ENCODE measurements at regions not wholly inside any gene's neighbourhood (a gene's known extent, or its start where the extent isn't known, plus 50 kb on each side); places are given as distances from the start of the nearest gene placed in this dataset.

GRCh38 chr9:13900449-13900848 is 413.5 kb downstream of the NFIB start:
- TF ChIP-seq ZNF133 (tag by site-specific recombination; IDR thresholded peaks at IDR 0.05) (no peak), ZNF600 (tag by site-specific recombination; IDR thresholded peaks at IDR 0.05) (no peak), ZNF530 (tag by site-specific recombination; IDR thresholded peaks at IDR 0.05; ENCODE audit: low read depth) (no peak), ZNF449 (tag by site-specific recombination; IDR thresholded peaks at IDR 0.05) (no peak), EGR2 (tag by site-specific recombination; IDR thresholded peaks at IDR 0.05; ENCODE audit: low read depth) (no peak), KLF8 (tag by site-specific recombination; IDR thresholded peaks at IDR 0.05) (no peak), ZNF394 (tag by site-specific recombination; IDR thresholded peaks at IDR 0.05; ENCODE audit: borderline replicate concordance) (no peak), ZNF580 (tag by site-specific recombination; IDR thresholded peaks at IDR 0.05) (no peak), ZFP41 (tag by site-specific recombination; IDR thresholded peaks at IDR 0.05; ENCODE audit: borderline replicate concordance) (no peak), ZNF549 (tag by site-specific recombination; IDR thresholded peaks at IDR 0.05) (no peak), PRDM4 (tag by site-specific recombination; IDR thresholded peaks at IDR 0.05) (no peak), ZNF354C (tag by site-specific recombination; IDR thresholded peaks at IDR 0.05; ENCODE audit: borderline replicate concordance, low read depth) (no peak), ZNF792 (tag by site-specific recombination; IDR thresholded peaks at IDR 0.05) (no peak), PRDM10 (tag by site-specific recombination; IDR thresholded peaks at IDR 0.05) (no peak), ZNF621 (tag by site-specific recombination; IDR thresholded peaks at IDR 0.05) (no peak), ZBTB10 (tag by site-specific recombination; IDR thresholded peaks at IDR 0.05) (no peak)
- CTCF ChIA-PET = no interaction called here
- H3K4me1 ChIP-seq (ENCODE audit: control insufficient read depth, insufficient read depth, low read length) = peaks cover 13% of the 10 kb centered on the region
- POLR2A ChIA-PET = no interaction called here
- no peak overlapping the region for H3K4me3 ChIP-seq (ENCODE audit: low read depth, low read length)
- no peaks in the 10 kb centered on the region for H3K9me3 ChIP-seq (ENCODE audit: control insufficient read depth, insufficient read depth, low read depth, low read length)
- no peaks in the 10 kb centered on the region for H3K36me3 ChIP-seq (ENCODE audit: control insufficient read depth in 2 of 2, insufficient read depth in 1 of 2, low read length in 2 of 2)
- no peak overlapping the region for H3K27ac ChIP-seq (ENCODE audit: extremely low read depth, low read depth, low read length)

All from HEK293 (cell line).